GM12873 (cell line): ENCODE measurements at regions not wholly inside any gene's neighbourhood (a gene's known extent, or its start where the extent isn't known, plus 50 kb on each side); places are given as distances from the start of the nearest gene placed in this dataset.

Experiments used
- CTCF ChIP-seq: IDR thresholded peaks from 2 replicates; pipeline ENCODE4 v1.5.1; 2012; ENCODE audit warnings: low read depth, mild to moderate bottlenecking, moderate library complexity, low read length, control low read depth; ENCODE audit not compliant: insufficient read depth; ENCODE audit errors: missing control alignments

GRCh38 chr5:107274571-107274970, 396.2 kb downstream of the EFNA5 start:
- no peak for TF ChIP-seq CTCF

GRCh38 chr5:107272954-107273353, 397.8 kb downstream of the EFNA5 start:
- TF ChIP-seq CTCF = no peak

GRCh38 chr5:107272509-107272908, 398.2 kb downstream of the EFNA5 start:
- TF ChIP-seq CTCF = no peak

GRCh38 chr5:107271682-107272350, 398.9 kb downstream of the EFNA5 start:
- TF ChIP-seq CTCF = no peak

GRCh38 chr5:107270561-107270960, 400.2 kb downstream of the EFNA5 start:
- no peak for TF ChIP-seq CTCF

- no peak for TF ChIP-seq CTCF
Measured at GRCh38 chr5:107269678-107270077, 401.1 kb downstream of the EFNA5 start.

GRCh38 chr5:107269256-107269655, 401.5 kb downstream of the EFNA5 start:
- TF ChIP-seq CTCF = no peak
